Naive B cell (primary cell): ENCODE measurements at regions not wholly inside any gene's neighbourhood (a gene's known extent, or its start where the extent isn't known, plus 50 kb on each side); places are given as distances from the start of the nearest gene placed in this dataset.
"Not testable (repeated sequence)": the region's sequence is repeated elsewhere in the genome, so short reads cannot be mapped to it uniquely, and the experiment has no call there.

Experiments used
- ATAC-seq, 2 donors: fragments of 150-1000 bp; cut with Tn5 transposase; 2 replicates each; pipeline ENCODE4 v1.10.0; 2021; ENCODE audit warnings: low read depth in 2 of 2, mild to moderate bottlenecking in 2 of 2, moderate library complexity in 2 of 2
- DNase-seq: peaks from one replicate; pipeline ENCODE4 v3.0.0; 2022
- H3K27ac Mint-ChIP-seq, 6 donors: one replicate each; pipeline ENCODE4 v1.8.0; 2020 to 2022; ENCODE audit warnings: mild to moderate bottlenecking in 6 of 6, mixed read lengths in 6 of 6, moderate library complexity in 5 of 6, inconsistent platforms in 2 of 6
- H3K27me3 Mint-ChIP-seq, 3 donors: one replicate each; pipeline ENCODE4 v1.8.0; 2021 to 2022; ENCODE audit warnings: mixed read lengths in 3 of 3, mild to moderate bottlenecking in 1 of 3
- H3K36me3 Mint-ChIP-seq, 2 donors: one replicate each; pipeline ENCODE4 v1.8.0; 2020 to 2022; ENCODE audit warnings: mixed read lengths in 2 of 2, inconsistent platforms in 1 of 2, mild to moderate bottlenecking in 1 of 2
- H3K4me1 Mint-ChIP-seq, 3 donors: one replicate each; pipeline ENCODE4 v1.8.0; 2020 to 2022; ENCODE audit warnings: mixed read lengths in 3 of 3, inconsistent platforms in 1 of 3, mild to moderate bottlenecking in 1 of 3, moderate library complexity in 1 of 3
- H3K4me3 Mint-ChIP-seq, 8 donors: one replicate each; pipeline ENCODE4 v1.8.0; 2020 to 2022; ENCODE audit warnings: mild to moderate bottlenecking in 8 of 8, mixed read lengths in 8 of 8, moderate library complexity in 8 of 8, inconsistent platforms in 2 of 8
- H3K9me3 Mint-ChIP-seq, 7 donors: one replicate each; pipeline ENCODE4 v1.8.0; 2020 to 2022; ENCODE audit warnings: mixed read lengths in 7 of 7, mild to moderate bottlenecking in 5 of 7, inconsistent platforms in 2 of 7, moderate library complexity in 1 of 7

DNA sequence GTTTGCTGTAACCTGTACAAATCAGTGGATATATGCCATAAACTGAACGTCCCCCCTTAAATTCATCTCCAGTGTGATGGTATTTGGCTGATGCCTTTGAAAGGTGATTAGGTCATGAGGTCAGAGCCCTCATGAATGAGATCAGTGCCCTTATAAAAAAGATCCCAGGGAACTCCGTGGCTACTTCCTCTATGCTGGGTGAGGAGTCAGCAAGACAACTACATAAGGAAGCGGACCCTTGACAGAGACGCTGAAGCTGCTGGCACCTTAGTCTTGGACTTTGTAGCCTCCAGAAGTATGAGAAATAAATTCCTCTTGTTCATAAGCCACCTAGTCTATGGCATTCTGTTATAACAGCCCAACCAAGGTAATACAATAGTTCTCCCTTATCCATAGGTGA, 215.1 kb upstream of the ZNF608 start:
- Mint-ChIP-seq H3K9me3 (peaks cover 0 to 2% (median 0%) of the 10 kb centered on the region in 7 donors), H3K4me3 (no peak overlapping the region), H3K27ac (peak overlapping the region in 2 of 6 donors; percentile 11 to 46), H3K36me3 (no peaks in the 10 kb centered on the region), H3K4me1 (peaks cover 7 to 26% (median 8%) of the 10 kb centered on the region in 3 donors), H3K27me3 (peaks cover 0 to 5% (median 0%) of the 10 kb centered on the region in 3 donors)
- DNase-seq (no peak), ATAC-seq (no peak)

DNA sequence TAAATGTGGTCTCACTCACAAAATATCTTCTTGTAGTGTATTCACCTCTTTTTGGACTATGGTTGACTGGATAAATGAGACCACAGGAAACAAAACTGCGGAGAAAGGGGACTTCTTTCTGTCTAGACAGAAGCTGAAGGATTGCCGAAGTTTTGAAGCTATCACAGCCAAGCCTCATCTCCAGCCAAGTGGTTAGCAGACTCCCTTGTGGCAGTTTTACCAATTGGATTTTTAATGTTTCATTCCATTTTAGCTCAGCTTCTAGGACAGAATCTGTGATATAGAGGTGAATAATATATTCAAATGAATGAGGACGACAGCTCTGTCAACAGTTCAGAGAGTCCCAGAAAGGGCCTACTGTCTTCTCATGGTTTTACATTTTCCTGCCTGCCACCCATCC, 215.7 kb upstream of the ZNF608 start:
- peaks cover 0 to 5% (median 0%) of the 10 kb centered on the region in 3 donors for H3K27me3 Mint-ChIP-seq
- peaks cover 7 to 24% (median 8%) of the 10 kb centered on the region in 3 donors for H3K4me1 Mint-ChIP-seq
- DNase-seq (no peak), ATAC-seq (no peak)
- H3K4me3 Mint-ChIP-seq = no peak overlapping the region
- peaks cover 0 to 2% (median 0%) of the 10 kb centered on the region in 7 donors for H3K9me3 Mint-ChIP-seq
- no peak overlapping the region for H3K27ac Mint-ChIP-seq
- no peaks in the 10 kb centered on the region for H3K36me3 Mint-ChIP-seq

DNA sequence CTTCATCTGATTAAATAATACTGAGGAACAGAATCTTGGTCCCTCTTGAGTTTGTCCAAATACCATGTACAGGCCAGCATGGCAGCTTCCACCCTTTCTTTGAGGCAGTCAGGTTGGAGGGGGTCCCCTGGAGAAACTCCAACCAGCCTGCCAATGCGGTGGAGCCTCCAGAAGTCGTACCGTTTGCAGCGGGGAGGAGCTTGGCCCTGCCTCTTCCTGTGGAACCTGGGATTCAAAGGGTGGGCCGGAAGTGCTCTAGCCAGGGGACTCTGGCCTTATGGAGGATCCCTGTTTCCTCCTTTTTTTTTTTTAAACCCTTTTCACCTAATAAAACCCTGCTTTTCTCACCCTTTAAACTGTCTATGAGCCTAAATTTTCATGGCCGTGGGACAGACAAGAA, 216.3 kb upstream of the ZNF608 start:
- H3K4me3 Mint-ChIP-seq = no peak overlapping the region
- DNase-seq = no peak
- no peaks in the 10 kb centered on the region for H3K36me3 Mint-ChIP-seq
- ATAC-seq = no peak
- H3K27ac Mint-ChIP-seq = peak overlapping the region in 1 of 6 donors; percentile 15
- H3K27me3 Mint-ChIP-seq = peaks cover 0 to 5% (median 0%) of the 10 kb centered on the region in 3 donors
- peaks cover 0 to 2% (median 0%) of the 10 kb centered on the region in 7 donors for H3K9me3 Mint-ChIP-seq
- peaks cover 7 to 18% (median 8%) of the 10 kb centered on the region in 3 donors for H3K4me1 Mint-ChIP-seq

DNA sequence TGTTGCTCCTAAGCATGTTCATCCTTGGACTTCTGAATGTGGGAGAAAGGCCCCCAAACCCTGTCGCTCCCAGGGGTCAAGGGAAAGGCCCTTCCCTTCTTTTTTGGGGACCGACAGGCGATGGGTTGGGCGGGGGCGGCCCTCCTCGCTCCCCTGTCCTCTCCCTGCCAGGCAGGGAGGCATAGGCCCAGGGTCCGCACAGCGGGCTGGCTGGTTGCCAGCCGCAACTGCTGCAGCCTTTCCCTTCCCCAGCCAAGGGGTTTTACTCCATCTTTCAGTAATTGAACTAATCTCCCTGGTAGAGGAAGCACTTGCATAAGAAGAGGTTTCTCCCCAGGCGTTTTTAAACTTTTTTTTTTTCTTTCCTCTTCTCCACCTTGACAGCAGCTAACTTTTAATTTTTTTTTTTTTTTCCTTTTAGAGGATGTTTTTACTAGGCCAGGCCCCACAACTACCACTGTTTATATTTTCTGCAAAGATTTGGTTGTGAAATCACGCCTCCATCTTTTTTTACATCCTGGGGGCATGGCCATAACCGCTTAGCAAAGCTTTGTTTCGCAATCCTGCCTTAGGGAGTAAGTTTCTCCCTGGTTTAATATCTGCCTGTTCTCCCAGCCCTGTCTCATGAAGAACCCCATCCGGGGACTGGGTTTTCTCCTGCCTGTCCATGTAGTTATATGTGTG, 216.9 kb upstream of the ZNF608 start:
- H3K4me3 Mint-ChIP-seq = no peak overlapping the region
- peak overlapping the region in 1 of 6 donors; percentile 78 for H3K27ac Mint-ChIP-seq
- ATAC-seq (no peak), DNase-seq (no peak)
- H3K9me3 Mint-ChIP-seq = peaks cover 0 to 2% (median 0%) of the 10 kb centered on the region in 7 donors
- peaks cover 7 to 18% (median 8%) of the 10 kb centered on the region in 3 donors for H3K4me1 Mint-ChIP-seq
- H3K36me3 Mint-ChIP-seq = no peaks in the 10 kb centered on the region
- peaks cover 0 to 5% (median 0%) of the 10 kb centered on the region in 3 donors for H3K27me3 Mint-ChIP-seq

DNA sequence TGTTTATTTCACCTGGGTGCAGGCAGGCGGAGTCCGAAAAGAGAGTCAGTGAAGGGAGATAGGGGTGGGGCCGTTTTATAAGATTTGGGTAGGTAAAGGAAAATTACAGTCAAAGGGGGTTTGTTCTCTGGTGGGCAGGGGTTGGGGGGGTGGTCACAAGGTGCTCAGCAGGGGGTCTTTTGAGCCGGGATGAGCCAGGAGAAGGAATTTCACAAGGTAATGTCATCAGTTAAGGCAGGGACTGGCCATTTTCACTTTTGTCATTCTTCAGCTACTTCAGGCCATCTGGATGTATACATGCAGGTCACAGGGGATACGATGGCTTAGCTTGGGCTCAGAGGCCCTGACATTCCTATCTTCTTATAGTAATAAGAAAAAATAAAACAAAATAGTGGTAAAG, 220.3 kb upstream of the ZNF608 start:
- H3K27ac Mint-ChIP-seq = peak overlapping the region in 1 of 6 donors; percentile 36
- DNase-seq, ATAC-seq, H3K4me3 Mint-ChIP-seq, H3K9me3 Mint-ChIP-seq, H3K36me3 Mint-ChIP-seq, H3K27me3 Mint-ChIP-seq: not testable (repeated sequence)
- peaks cover 0 to 11% (median 5%) of the 10 kb centered on the region in 3 donors for H3K4me1 Mint-ChIP-seq

DNA sequence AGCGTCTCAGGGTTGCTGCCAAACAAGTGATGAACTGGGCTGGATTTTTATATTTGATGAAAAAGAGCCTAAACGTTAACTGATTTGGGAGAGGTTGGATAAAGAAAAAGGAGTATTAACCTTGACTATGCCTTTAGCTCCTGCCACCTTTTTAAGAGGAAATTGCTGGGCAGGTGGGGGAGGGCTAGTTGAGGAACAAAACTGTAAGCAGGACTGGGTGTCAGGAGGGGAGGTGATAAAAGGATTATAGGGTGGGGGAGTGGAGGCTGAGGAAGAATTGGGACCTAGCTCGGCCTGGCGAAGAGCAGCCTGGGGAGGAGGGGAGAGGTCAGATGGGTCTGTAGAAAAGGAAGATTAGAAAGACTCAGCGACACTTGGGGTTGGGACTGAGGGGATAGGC, 223.9 kb upstream of the ZNF608 start:
- not testable (repeated sequence) for ATAC-seq, DNase-seq, H3K27ac Mint-ChIP-seq, H3K27me3 Mint-ChIP-seq, H3K9me3 Mint-ChIP-seq, H3K4me3 Mint-ChIP-seq, H3K36me3 Mint-ChIP-seq
- H3K4me1 Mint-ChIP-seq = peaks cover 6 to 17% (median 12%) of the 10 kb centered on the region in 3 donors

DNA sequence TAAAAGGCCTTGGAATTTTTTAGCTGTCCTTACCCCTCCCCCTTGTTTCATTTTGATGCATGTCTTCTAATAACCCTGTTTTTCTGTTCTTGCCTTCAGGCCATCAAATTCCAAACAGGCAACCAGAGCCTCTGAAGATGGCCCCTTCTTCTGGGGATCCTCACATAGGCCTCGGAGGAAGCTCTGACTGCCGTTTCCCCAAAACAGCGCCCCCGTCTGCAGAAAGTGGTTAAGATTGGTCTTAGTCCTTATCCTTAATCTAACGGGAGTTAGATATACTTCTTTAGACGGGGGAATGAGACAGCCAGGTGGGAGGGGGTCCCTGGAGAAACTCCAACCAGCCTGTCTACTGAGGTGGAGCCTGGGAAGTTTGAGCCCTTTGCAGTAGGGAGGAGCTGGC, 226.3 kb upstream of the ZNF608 start:
- no peaks in the 10 kb centered on the region for H3K36me3 Mint-ChIP-seq
- DNase-seq = no peak
- ATAC-seq = no peak
- H3K4me1 Mint-ChIP-seq = peaks cover 6 to 21% (median 12%) of the 10 kb centered on the region in 3 donors
- no peak overlapping the region for H3K4me3 Mint-ChIP-seq
- H3K27ac Mint-ChIP-seq = no peak overlapping the region
- peaks cover 0 to 8% (median 4%) of the 10 kb centered on the region in 7 donors for H3K9me3 Mint-ChIP-seq
- H3K27me3 Mint-ChIP-seq = peaks cover 0 to 6% (median 4%) of the 10 kb centered on the region in 3 donors

DNA sequence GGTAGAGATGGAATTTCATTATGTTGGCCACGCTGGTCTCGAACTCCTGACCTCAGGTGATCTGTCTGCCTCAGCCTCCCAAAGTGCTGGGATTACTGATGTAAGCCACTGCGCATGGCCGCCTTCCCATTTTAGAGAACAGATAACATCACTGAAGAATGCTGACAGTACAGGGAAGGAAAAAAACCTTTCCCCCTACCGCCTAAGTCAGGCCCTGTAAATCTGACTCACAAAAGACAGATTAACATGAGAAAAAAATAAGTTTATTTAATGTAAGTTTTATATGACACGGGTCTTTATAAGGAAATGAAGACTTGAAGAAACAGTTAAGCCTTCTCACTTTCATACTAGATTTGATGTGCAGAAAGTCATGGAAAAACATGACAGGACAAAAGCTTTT, 227.2 kb upstream of the ZNF608 start:
- Mint-ChIP-seq H3K4me1 (peaks cover 7 to 22% (median 14%) of the 10 kb centered on the region in 3 donors), H3K4me3 (no peak overlapping the region), H3K9me3 (peaks cover 0 to 8% (median 4%) of the 10 kb centered on the region in 7 donors), H3K36me3 (no peaks in the 10 kb centered on the region), H3K27ac (peak overlapping the region in 1 of 6 donors; percentile 20), H3K27me3 (peaks cover 0 to 6% (median 4%) of the 10 kb centered on the region in 3 donors)
- DNase-seq (no peak), ATAC-seq (no peak)

DNA sequence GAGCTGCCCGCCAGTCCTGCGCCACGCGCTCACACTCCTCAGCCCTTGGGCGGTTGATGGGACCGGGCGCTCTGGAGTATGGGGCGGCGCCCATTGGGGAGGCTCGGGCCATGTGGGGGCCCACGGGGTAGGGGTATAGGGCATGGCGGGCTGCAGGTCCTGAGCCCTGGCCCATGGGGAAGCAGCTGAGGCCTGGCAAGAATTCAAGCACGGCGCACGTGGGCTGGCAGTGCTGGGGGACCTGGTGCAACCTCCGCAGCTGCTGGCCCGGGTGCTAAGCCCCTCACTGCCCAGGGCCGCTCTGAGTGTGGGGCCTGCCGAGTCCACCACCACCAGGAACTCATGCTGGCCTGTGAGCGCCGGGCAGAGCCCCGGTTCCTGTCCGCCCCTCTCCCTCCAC, 229.6 kb upstream of the ZNF608 start:
- no peak overlapping the region for H3K4me3 Mint-ChIP-seq
- H3K27me3 Mint-ChIP-seq = peaks cover 0 to under 1% (median 0%) of the 10 kb centered on the region in 3 donors
- ATAC-seq (no peak), DNase-seq (no peak)
- no peaks in the 10 kb centered on the region for H3K36me3 Mint-ChIP-seq
- H3K27ac Mint-ChIP-seq = no peak overlapping the region
- peaks cover 0 to 8% (median 4%) of the 10 kb centered on the region in 7 donors for H3K9me3 Mint-ChIP-seq
- peaks cover 31 to 39% (median 38%) of the 10 kb centered on the region in 3 donors for H3K4me1 Mint-ChIP-seq

DNA sequence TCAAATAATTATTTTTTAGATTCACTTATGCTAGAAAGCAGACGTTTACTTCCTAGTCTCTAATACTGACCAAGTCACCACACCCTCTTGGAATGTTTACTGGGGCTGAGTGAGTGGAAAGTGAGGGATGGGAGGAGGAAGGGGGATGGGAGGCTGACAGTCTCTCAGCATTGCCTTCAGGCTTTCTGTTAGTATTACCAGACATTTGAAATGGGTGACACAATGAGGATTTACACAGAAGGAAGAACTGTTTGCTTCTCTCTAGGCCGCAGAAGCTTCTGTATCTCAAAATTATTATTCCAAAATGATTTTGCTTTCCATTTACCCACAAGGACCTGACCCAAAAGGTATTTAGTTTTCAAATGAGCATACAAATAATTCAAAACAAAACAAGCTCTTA, 232.8 kb upstream of the ZNF608 start:
- DNase-seq = no peak
- Mint-ChIP-seq H3K4me1 (peaks cover 51 to 59% (median 57%) of the 10 kb centered on the region in 3 donors), H3K4me3 (peak overlapping the region in 2 of 8 donors; percentile 16 to 60), H3K9me3 (peaks cover 4 to 19% (median 10%) of the 10 kb centered on the region in 7 donors), H3K36me3 (peaks cover 11 to 13% of the 10 kb centered on the region in 2 donors), H3K27me3 (peaks cover 0 to 7% (median 0%) of the 10 kb centered on the region in 3 donors), H3K27ac (peak overlapping the region in 4 of 6 donors; percentile 4 to 74 (median 52))
- ATAC-seq = no peak

DNA sequence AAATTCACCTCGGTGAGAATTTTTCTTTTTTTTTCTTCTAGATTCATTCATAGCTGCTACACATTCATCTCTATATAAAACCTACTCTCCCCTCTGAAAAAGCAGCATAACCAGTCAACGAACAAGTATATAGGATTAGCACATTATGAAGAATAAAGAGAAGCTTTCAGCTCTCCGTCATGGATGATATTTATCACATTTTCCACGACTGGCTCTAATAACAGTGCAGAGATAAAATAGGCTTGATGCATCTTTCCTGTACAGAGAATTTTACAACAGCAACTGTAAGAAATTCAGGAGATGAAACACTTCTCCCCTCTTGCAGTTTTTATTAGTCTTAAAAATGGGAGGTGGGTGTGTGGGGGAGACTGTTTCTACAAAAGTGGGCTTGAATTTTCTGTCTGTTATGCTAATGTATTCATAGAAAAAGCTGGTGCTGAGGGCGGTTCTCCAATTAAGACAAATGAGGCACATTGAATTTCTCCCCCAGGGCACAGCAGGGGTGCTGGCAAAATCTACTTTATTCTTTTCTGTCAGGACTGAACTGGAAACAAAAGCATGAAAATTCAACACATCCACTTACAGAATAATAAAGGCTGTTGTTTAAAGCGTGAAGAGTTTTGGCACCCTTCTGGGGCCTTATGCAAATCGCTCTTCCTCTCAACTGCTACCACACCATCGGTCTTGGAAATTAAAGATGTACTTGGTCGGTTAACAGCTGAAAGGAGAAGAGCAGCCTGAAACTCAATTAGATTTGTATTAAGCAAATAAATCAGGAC, 233.9 kb upstream of the ZNF608 start:
- peaks cover 56 to 66% (median 63%) of the 10 kb centered on the region in 3 donors for H3K4me1 Mint-ChIP-seq
- peak; percentile 98 to 99 for ATAC-seq
- peak overlapping the region in 7 of 8 donors; percentile 39 to 80 (median 60) for H3K4me3 Mint-ChIP-seq
- H3K27ac Mint-ChIP-seq = peak overlapping the region in 3 of 6 donors; percentile 4 to 20 (median 15)
- peak; percentile 58 for DNase-seq
- peaks cover 0 to 7% (median 0%) of the 10 kb centered on the region in 3 donors for H3K27me3 Mint-ChIP-seq
- peaks cover 4 to 22% (median 8%) of the 10 kb centered on the region in 7 donors for H3K9me3 Mint-ChIP-seq
- H3K36me3 Mint-ChIP-seq = peaks cover 11 to 18% of the 10 kb centered on the region in 2 donors

DNA sequence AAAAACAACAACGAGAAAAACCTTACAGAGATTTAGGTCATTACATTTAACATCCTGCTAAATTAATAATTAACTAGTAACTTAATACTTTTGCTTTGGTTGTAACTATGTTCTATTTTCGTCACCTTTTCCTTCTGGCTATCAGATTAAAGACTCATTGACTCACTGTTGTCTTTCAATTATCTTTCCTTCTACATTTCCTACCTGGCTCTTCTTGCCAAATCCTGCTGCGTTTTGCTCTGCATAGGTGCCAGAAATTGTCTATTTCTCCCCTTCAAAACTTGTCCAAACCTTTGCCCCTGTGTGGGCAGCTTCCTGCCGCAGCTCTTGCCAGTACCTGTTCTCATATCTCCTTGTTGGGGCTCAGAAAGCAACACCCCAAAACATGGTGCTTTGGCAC, 235.5 kb upstream of the ZNF608 start:
- Mint-ChIP-seq H3K36me3 (peaks cover 11 to 18% of the 10 kb centered on the region in 2 donors), H3K27ac (peak overlapping the region in 3 of 6 donors; percentile 26 to 74 (median 66)), H3K9me3 (peaks cover 4 to 22% (median 6%) of the 10 kb centered on the region in 7 donors), H3K4me1 (peaks cover 56 to 70% (median 63%) of the 10 kb centered on the region in 3 donors), H3K4me3 (peak overlapping the region in 3 of 8 donors; percentile 20 to 54 (median 34)), H3K27me3 (peaks cover 0 to 7% (median 0%) of the 10 kb centered on the region in 3 donors)
- no peak for DNase-seq
- ATAC-seq = no peak

DNA sequence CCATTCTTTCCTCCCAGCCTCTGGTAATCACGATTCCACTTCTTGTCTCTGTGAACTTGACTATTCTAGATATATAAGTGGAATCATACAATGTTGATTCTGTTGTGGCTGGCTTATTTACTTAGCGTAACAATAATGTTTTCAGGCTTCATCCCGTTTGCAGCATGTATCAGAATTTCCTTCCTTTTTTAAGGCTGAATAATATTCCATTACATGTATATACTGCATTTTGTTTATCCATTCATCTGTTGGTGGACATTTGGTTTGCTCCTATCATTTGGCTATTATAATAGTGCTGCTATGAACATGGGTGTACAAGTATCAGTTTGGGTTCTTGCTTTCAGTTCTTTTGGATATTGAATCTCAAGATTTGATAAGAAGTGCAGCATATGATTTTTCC, 239.7 kb upstream of the ZNF608 start:
- DNase-seq = no peak
- H3K27me3 Mint-ChIP-seq = peaks cover 0 to 7% (median 0%) of the 10 kb centered on the region in 3 donors
- H3K36me3 Mint-ChIP-seq = peaks cover 18 to 32% of the 10 kb centered on the region in 2 donors
- no peak overlapping the region for H3K4me3 Mint-ChIP-seq
- H3K27ac Mint-ChIP-seq = no peak overlapping the region
- peaks cover 27 to 56% (median 38%) of the 10 kb centered on the region in 3 donors for H3K4me1 Mint-ChIP-seq
- no peak for ATAC-seq
- H3K9me3 Mint-ChIP-seq = peaks cover 4 to 32% (median 19%) of the 10 kb centered on the region in 7 donors
